ENCODE measurements at regions not wholly inside any gene's neighbourhood (a gene's known extent, or its start where the extent isn't known, plus 50 kb on each side); places are given as distances from the start of the nearest gene placed in this dataset.

GRCh38 chr18:78558948-78559347, 420.7 kb upstream of the SALL3 start:
- Histone ChIP-seq H3K27me3 (ENCODE audit: low read depth, low read length) (no peaks in the 10 kb centered on the region), H3K4me3 (ENCODE audit: low read depth in 1 of 2, low read length in 2 of 2) (no peak overlapping the region), H3K4me1 (ENCODE audit: control insufficient read depth in 1 of 2, insufficient read depth in 2 of 2, low read length in 2 of 2) (no peaks in the 10 kb centered on the region), H3K36me3 (ENCODE audit: control insufficient read depth in 1 of 2, insufficient read depth in 2 of 2, low read length in 2 of 2) (no peaks in the 10 kb centered on the region), H3K9me3 (ENCODE audit: control insufficient read depth in 1 of 2, low read length in 2 of 2) (peaks cover 0 to 18% of the 10 kb centered on the region in 2 donors), H3K27ac (ENCODE audit: low read length) (no peak overlapping the region)

GRCh38 chr18:78559584-78559983, 420.0 kb upstream of the SALL3 start:
- no peaks in the 10 kb centered on the region for H3K36me3 ChIP-seq (ENCODE audit: control insufficient read depth in 1 of 2, insufficient read depth in 2 of 2, low read length in 2 of 2)
- H3K27me3 ChIP-seq (ENCODE audit: low read depth, low read length) = no peaks in the 10 kb centered on the region
- no peak overlapping the region for H3K27ac ChIP-seq (ENCODE audit: low read length)
- H3K4me1 ChIP-seq (ENCODE audit: control insufficient read depth in 1 of 2, insufficient read depth in 2 of 2, low read length in 2 of 2) = no peaks in the 10 kb centered on the region
- H3K4me3 ChIP-seq (ENCODE audit: low read depth in 1 of 2, low read length in 2 of 2) = no peak overlapping the region
- peaks cover 0 to 18% of the 10 kb centered on the region in 2 donors for H3K9me3 ChIP-seq (ENCODE audit: control insufficient read depth in 1 of 2, low read length in 2 of 2)

- peaks cover 0 to 5% of the 10 kb centered on the region in 2 donors for H3K9me3 ChIP-seq (ENCODE audit: control insufficient read depth in 1 of 2, low read length in 2 of 2)
- H3K4me1 ChIP-seq (ENCODE audit: control insufficient read depth in 1 of 2, insufficient read depth in 2 of 2, low read length in 2 of 2) = no peaks in the 10 kb centered on the region
- no peaks in the 10 kb centered on the region for H3K36me3 ChIP-seq (ENCODE audit: control insufficient read depth in 1 of 2, insufficient read depth in 2 of 2, low read length in 2 of 2)
- H3K4me3 ChIP-seq (ENCODE audit: low read depth in 1 of 2, low read length in 2 of 2) = no peak overlapping the region
- H3K27me3 ChIP-seq (ENCODE audit: low read depth, low read length) = no peaks in the 10 kb centered on the region
- no peak overlapping the region for H3K27ac ChIP-seq (ENCODE audit: low read length)
These were observed 417.7 kb upstream of the SALL3 start for GRCh38 chr18:78561757-78562510.

- H3K27ac ChIP-seq (ENCODE audit: low read length) = no peak overlapping the region
- no peaks in the 10 kb centered on the region for H3K4me1 ChIP-seq (ENCODE audit: control insufficient read depth in 1 of 2, insufficient read depth in 2 of 2, low read length in 2 of 2)
- H3K4me3 ChIP-seq (ENCODE audit: low read depth in 1 of 2, low read length in 2 of 2) = no peak overlapping the region
- no peaks in the 10 kb centered on the region for H3K9me3 ChIP-seq (ENCODE audit: control insufficient read depth in 1 of 2, low read length in 2 of 2)
- H3K27me3 ChIP-seq (ENCODE audit: low read depth, low read length) = no peaks in the 10 kb centered on the region
- no peaks in the 10 kb centered on the region for H3K36me3 ChIP-seq (ENCODE audit: control insufficient read depth in 1 of 2, insufficient read depth in 2 of 2, low read length in 2 of 2)
These were observed 417.1 kb upstream of the SALL3 start for GRCh38 chr18:78562531-78562961.

GRCh38 chr18:78563110-78563509, 416.5 kb upstream of the SALL3 start:
- Histone ChIP-seq H3K9me3 (ENCODE audit: control insufficient read depth in 1 of 2, low read length in 2 of 2) (no peaks in the 10 kb centered on the region), H3K27me3 (ENCODE audit: low read depth, low read length) (no peaks in the 10 kb centered on the region), H3K4me1 (ENCODE audit: control insufficient read depth in 1 of 2, insufficient read depth in 2 of 2, low read length in 2 of 2) (no peaks in the 10 kb centered on the region), H3K27ac (ENCODE audit: low read length) (no peak overlapping the region), H3K36me3 (ENCODE audit: control insufficient read depth in 1 of 2, insufficient read depth in 2 of 2, low read length in 2 of 2) (no peaks in the 10 kb centered on the region), H3K4me3 (ENCODE audit: low read depth in 1 of 2, low read length in 2 of 2) (no peak overlapping the region)

GRCh38 chr18:78564030-78564429, 415.6 kb upstream of the SALL3 start:
- Histone ChIP-seq H3K27ac (ENCODE audit: low read length) (no peak overlapping the region), H3K9me3 (ENCODE audit: control insufficient read depth in 1 of 2, low read length in 2 of 2) (no peaks in the 10 kb centered on the region), H3K36me3 (ENCODE audit: control insufficient read depth in 1 of 2, insufficient read depth in 2 of 2, low read length in 2 of 2) (no peaks in the 10 kb centered on the region), H3K4me3 (ENCODE audit: low read depth in 1 of 2, low read length in 2 of 2) (no peak overlapping the region), H3K4me1 (ENCODE audit: control insufficient read depth in 1 of 2, insufficient read depth in 2 of 2, low read length in 2 of 2) (no peaks in the 10 kb centered on the region), H3K27me3 (ENCODE audit: low read depth, low read length) (no peaks in the 10 kb centered on the region)

- Histone ChIP-seq H3K4me1 (ENCODE audit: control insufficient read depth in 1 of 2, insufficient read depth in 2 of 2, low read length in 2 of 2) (no peaks in the 10 kb centered on the region), H3K27me3 (ENCODE audit: low read depth, low read length) (no peaks in the 10 kb centered on the region), H3K36me3 (ENCODE audit: control insufficient read depth in 1 of 2, insufficient read depth in 2 of 2, low read length in 2 of 2) (no peaks in the 10 kb centered on the region), H3K27ac (ENCODE audit: low read length) (no peak overlapping the region), H3K9me3 (ENCODE audit: control insufficient read depth in 1 of 2, low read length in 2 of 2) (no peaks in the 10 kb centered on the region), H3K4me3 (ENCODE audit: low read depth in 1 of 2, low read length in 2 of 2) (no peak overlapping the region)
These were observed 415.1 kb upstream of the SALL3 start for GRCh38 chr18:78564518-78564917.

GRCh38 chr18:78565240-78565639, 414.4 kb upstream of the SALL3 start:
- H3K9me3 ChIP-seq (ENCODE audit: control insufficient read depth in 1 of 2, low read length in 2 of 2) = no peaks in the 10 kb centered on the region
- H3K4me3 ChIP-seq (ENCODE audit: low read depth in 1 of 2, low read length in 2 of 2) = no peak overlapping the region
- no peaks in the 10 kb centered on the region for H3K4me1 ChIP-seq (ENCODE audit: control insufficient read depth in 1 of 2, insufficient read depth in 2 of 2, low read length in 2 of 2)
- no peaks in the 10 kb centered on the region for H3K36me3 ChIP-seq (ENCODE audit: control insufficient read depth in 1 of 2, insufficient read depth in 2 of 2, low read length in 2 of 2)
- no peak overlapping the region for H3K27ac ChIP-seq (ENCODE audit: low read length)
- no peaks in the 10 kb centered on the region for H3K27me3 ChIP-seq (ENCODE audit: low read depth, low read length)

GRCh38 chr18:78566065-78566464, 413.6 kb upstream of the SALL3 start:
- no peaks in the 10 kb centered on the region for H3K27me3 ChIP-seq (ENCODE audit: low read depth, low read length)
- H3K36me3 ChIP-seq (ENCODE audit: control insufficient read depth in 1 of 2, insufficient read depth in 2 of 2, low read length in 2 of 2) = no peaks in the 10 kb centered on the region
- no peak overlapping the region for H3K27ac ChIP-seq (ENCODE audit: low read length)
- no peaks in the 10 kb centered on the region for H3K9me3 ChIP-seq (ENCODE audit: control insufficient read depth in 1 of 2, low read length in 2 of 2)
- H3K4me3 ChIP-seq (ENCODE audit: low read depth in 1 of 2, low read length in 2 of 2) = no peak overlapping the region
- no peaks in the 10 kb centered on the region for H3K4me1 ChIP-seq (ENCODE audit: control insufficient read depth in 1 of 2, insufficient read depth in 2 of 2, low read length in 2 of 2)

GRCh38 chr18:78566720-78567119, 412.9 kb upstream of the SALL3 start:
- Histone ChIP-seq H3K9me3 (ENCODE audit: control insufficient read depth in 1 of 2, low read length in 2 of 2) (no peaks in the 10 kb centered on the region), H3K36me3 (ENCODE audit: control insufficient read depth in 1 of 2, insufficient read depth in 2 of 2, low read length in 2 of 2) (no peaks in the 10 kb centered on the region)

GRCh38 chr18:78571063-78571785, 408.4 kb upstream of the SALL3 start:
- H3K27me3 ChIP-seq (ENCODE audit: low read depth, low read length) = no peaks in the 10 kb centered on the region
- H3K4me1 ChIP-seq (ENCODE audit: control insufficient read depth in 1 of 2, insufficient read depth in 2 of 2, low read length in 2 of 2) = no peaks in the 10 kb centered on the region
- no peak overlapping the region for H3K4me3 ChIP-seq (ENCODE audit: low read depth in 1 of 2, low read length in 2 of 2)
- no peaks in the 10 kb centered on the region for H3K36me3 ChIP-seq (ENCODE audit: control insufficient read depth in 1 of 2, insufficient read depth in 2 of 2, low read length in 2 of 2)
- H3K27ac ChIP-seq (ENCODE audit: low read length) = no peak overlapping the region
- peaks cover 5 to 21% of the 10 kb centered on the region in 2 donors for H3K9me3 ChIP-seq (ENCODE audit: control insufficient read depth in 1 of 2, low read length in 2 of 2)

More at GRCh38 chr18:78566720-78567119, 412.9 kb upstream of the SALL3 start:
- no peaks in the 10 kb centered on the region for H3K4me1 ChIP-seq (ENCODE audit: control insufficient read depth in 1 of 2, insufficient read depth in 2 of 2, low read length in 2 of 2)
- no peak overlapping the region for H3K27ac ChIP-seq (ENCODE audit: low read length)
- no peaks in the 10 kb centered on the region for H3K27me3 ChIP-seq (ENCODE audit: low read depth, low read length)
- H3K4me3 ChIP-seq (ENCODE audit: low read depth in 1 of 2, low read length in 2 of 2) = no peak overlapping the region
